NOMO-1 treated with dmso at 0.1 percent for 144 hours (cell line): ENCODE measurements at regions not wholly inside any gene's neighbourhood (a gene's known extent, or its start where the extent isn't known, plus 50 kb on each side); places are given as distances from the start of the nearest gene placed in this dataset.
"Not testable (repeated sequence)": the region's sequence is repeated elsewhere in the genome, so short reads cannot be mapped to it uniquely, and the experiment has no call there.

Experiments
- DNase-seq: peaks from one replicate; lab custom pipeline; 2025; ENCODE audit not compliant: unreplicated experiment; lab: John Stamatoyannopoulos, UW

- DNase-seq = peak; percentile 23
These were observed 118.8 kb downstream of the SKIDA1 start for GRCh38 chr10:21406595-21407193.

GRCh38 chr10:21405981-21406380 is 119.5 kb downstream of the SKIDA1 start:
- DNase-seq = no peak

GRCh38 chr10:21403256-21404015 is 122.0 kb downstream of the SKIDA1 start:
- no peak for DNase-seq

- DNase-seq = no peak
These were observed 122.8 kb downstream of the SKIDA1 start for GRCh38 chr10:21402606-21403083.

- DNase-seq = peak; percentile 19
These were observed 124.3 kb downstream of the SKIDA1 start for GRCh38 chr10:21401196-21401595.

- DNase-seq = no peak
These were observed 126.0 kb downstream of the SKIDA1 start for GRCh38 chr10:21399392-21400035.

- no peak for DNase-seq
These were observed 126.8 kb downstream of the SKIDA1 start for GRCh38 chr10:21398563-21399231.

- DNase-seq = no peak
These were observed 128.6 kb downstream of the SKIDA1 start for GRCh38 chr10:21396889-21397288.

- no peak for DNase-seq
These were observed 131.6 kb downstream of the SKIDA1 start for GRCh38 chr10:21393931-21394330.

- peak; percentile 5 for DNase-seq
These were observed 136.9 kb downstream of the SKIDA1 start for GRCh38 chr10:21388589-21388988.

- DNase-seq = no peak
These were observed 137.6 kb downstream of the SKIDA1 start for GRCh38 chr10:21387868-21388267.

GRCh38 chr10:21385996-21386585 is 139.4 kb downstream of the SKIDA1 start:
- DNase-seq = no peak

- DNase-seq = no peak
These were observed 139.9 kb downstream of the SKIDA1 start for GRCh38 chr10:21385536-21385935.

GRCh38 chr10:21379143-21379542 is 146.3 kb downstream of the SKIDA1 start:
- no peak for DNase-seq

GRCh38 chr10:21375274-21375673 is 150.2 kb downstream of the SKIDA1 start:
- not testable (repeated sequence) for DNase-seq

- DNase-seq = not testable (repeated sequence)
These were observed 151.6 kb downstream of the SKIDA1 start for GRCh38 chr10:21373881-21374280.

GRCh38 chr10:21372651-21373410 is 152.7 kb downstream of the SKIDA1 start:
- DNase-seq = peak; percentile 98

- DNase-seq = peak; percentile 39
These were observed 155.8 kb downstream of the SKIDA1 start for GRCh38 chr10:21369697-21370096.

- DNase-seq = no peak
These were observed 156.6 kb downstream of the SKIDA1 start for GRCh38 chr10:21368728-21369425.
